ENCODE measurements at regions not wholly inside any gene's neighbourhood (a gene's known extent, or its start where the extent isn't known, plus 50 kb on each side); places are given as distances from the start of the nearest gene placed in this dataset.

- no peak overlapping the region for H3K4me3 ChIP-seq (ENCODE audit: control insufficient read depth, low read depth, low read length)
- TF ChIP-seq CTCF (conservative IDR thresholded peaks at IDR 0.05; ENCODE audit: control insufficient read depth, insufficient read depth, low read depth, low read length): no peak
- DNase-seq (ENCODE audit: low read depth): no peak
Observed at GRCh38 chr1:76763738-76764137, 103.5 kb upstream of the ST6GALNAC5 start.

GRCh38 chr1:76764638-76765454 lies 102.4 kb upstream of the ST6GALNAC5 start:
- TF ChIP-seq CTCF (conservative IDR thresholded peaks at IDR 0.05; ENCODE audit: control insufficient read depth, insufficient read depth, low read depth, low read length): no peak
- no peak for DNase-seq (ENCODE audit: low read depth)
- no peak overlapping the region for H3K4me3 ChIP-seq (ENCODE audit: control insufficient read depth, low read depth, low read length)

GRCh38 chr1:76766381-76766780 lies 100.9 kb upstream of the ST6GALNAC5 start:
- no peak for DNase-seq (ENCODE audit: low read depth)
- no peak overlapping the region for H3K4me3 ChIP-seq (ENCODE audit: control insufficient read depth, low read depth, low read length)
- no peak for TF ChIP-seq CTCF (conservative IDR thresholded peaks at IDR 0.05; ENCODE audit: control insufficient read depth, insufficient read depth, low read depth, low read length)

GRCh38 chr1:76769911-76770310 lies 97.4 kb upstream of the ST6GALNAC5 start:
- TF ChIP-seq CTCF (conservative IDR thresholded peaks at IDR 0.05; ENCODE audit: control insufficient read depth, insufficient read depth, low read depth, low read length): no peak
- DNase-seq (ENCODE audit: low read depth): no peak

GRCh38 chr1:76770979-76771378 lies 96.3 kb upstream of the ST6GALNAC5 start:
- no peak overlapping the region for H3K4me3 ChIP-seq (ENCODE audit: control insufficient read depth, low read depth, low read length)
- DNase-seq (ENCODE audit: low read depth): no peak
- TF ChIP-seq CTCF (conservative IDR thresholded peaks at IDR 0.05; ENCODE audit: control insufficient read depth, insufficient read depth, low read depth, low read length): no peak

More at GRCh38 chr1:76769911-76770310, 97.4 kb upstream of the ST6GALNAC5 start:
- H3K4me3 ChIP-seq (ENCODE audit: control insufficient read depth, low read depth, low read length): no peak overlapping the region

- TF ChIP-seq CTCF (conservative IDR thresholded peaks at IDR 0.05; ENCODE audit: control insufficient read depth, insufficient read depth, low read depth, low read length): no peak
- no peak for DNase-seq (ENCODE audit: low read depth)
- no peak overlapping the region for H3K4me3 ChIP-seq (ENCODE audit: control insufficient read depth, low read depth, low read length)
Observed at GRCh38 chr1:76781447-76781846, 85.8 kb upstream of the ST6GALNAC5 start.

All from fibroblast of mammary gland (primary cell).